ENCODE measurements at regions not wholly inside any gene's neighbourhood (a gene's known extent, or its start where the extent isn't known, plus 50 kb on each side); places are given as distances from the start of the nearest gene placed in this dataset.

DNA sequence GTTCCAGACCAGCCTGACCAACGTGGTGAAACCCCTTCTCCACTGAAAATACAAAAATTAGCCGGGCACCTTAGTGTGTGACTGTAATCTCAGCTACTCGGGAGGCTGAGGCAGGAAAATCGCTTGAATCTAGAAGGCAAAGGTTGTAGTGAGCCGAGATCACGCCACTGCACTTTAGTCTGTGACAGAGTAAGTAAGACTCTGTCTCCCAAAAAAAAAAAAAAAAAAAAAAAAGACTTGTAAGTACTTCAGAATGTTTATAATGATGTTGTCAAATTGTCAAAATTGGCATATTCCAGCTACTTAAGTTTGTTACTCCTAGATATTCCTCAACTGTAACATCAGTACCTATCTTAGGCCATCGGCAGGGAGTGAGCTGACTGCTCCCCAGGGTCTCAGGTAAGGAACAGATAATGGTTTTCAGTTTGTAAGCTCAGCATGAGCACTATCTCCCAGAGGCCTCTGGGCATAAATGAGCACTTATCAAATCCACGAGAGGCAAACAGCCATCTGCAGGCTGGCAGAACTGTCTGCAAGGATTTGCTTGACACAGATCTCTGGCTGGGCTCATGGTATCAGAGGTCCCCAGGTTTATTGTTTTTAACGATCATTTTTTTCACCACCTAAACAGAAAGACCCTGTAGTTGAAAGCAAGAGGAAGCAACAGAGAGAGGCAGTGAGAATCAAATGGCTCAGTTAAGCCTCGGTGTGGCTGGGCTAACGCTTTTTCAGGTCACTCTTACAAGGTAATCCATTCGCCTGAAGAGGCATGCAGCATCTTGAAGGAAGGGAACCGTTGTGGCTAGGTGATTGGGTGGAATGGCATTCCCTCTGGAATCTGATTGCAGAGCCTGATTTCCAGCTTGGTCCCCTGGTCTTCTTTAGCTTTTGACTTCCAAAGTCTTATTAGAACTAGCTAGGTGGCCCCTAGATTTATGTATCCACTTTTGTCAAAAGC, 115.9 kb downstream of the LY86 start:
- Mint-ChIP-seq H3K9me3 (no peaks in the 10 kb centered on the region), H3K27me3 (ENCODE audit: insufficient read depth, low read depth) (peaks cover 8% of the 10 kb centered on the region), H3K4me1 (peaks cover 20% of the 10 kb centered on the region), H3K4me3 (no peak overlapping the region), H3K27ac (no peak overlapping the region), H3K36me3 (no peaks in the 10 kb centered on the region)
- Histone ChIP-seq H3K9me3 (ENCODE audit: low read depth) (no peaks in the 10 kb centered on the region), H3K4me1 (no peaks in the 10 kb centered on the region), H3K27ac (no peak overlapping the region), H2AFZ (replicated peaks) (no peak overlapping the region), H3F3A (ENCODE audit: low read depth) (no peaks in the 10 kb centered on the region), H3K4me3 (no peak overlapping the region), H3K4me2 (no peak overlapping the region), H3K9ac (no peak overlapping the region), H3K79me2 (ENCODE audit: low read depth) (no peaks in the 10 kb centered on the region), H3K27me3 (no peaks in the 10 kb centered on the region), H3K36me3 (no peaks in the 10 kb centered on the region), H4K20me1 (ENCODE audit: low read depth) (no peaks in the 10 kb centered on the region)
- no peak for DNase-seq (ENCODE audit: low spot score)
- TF ChIP-seq, protein P1, sequence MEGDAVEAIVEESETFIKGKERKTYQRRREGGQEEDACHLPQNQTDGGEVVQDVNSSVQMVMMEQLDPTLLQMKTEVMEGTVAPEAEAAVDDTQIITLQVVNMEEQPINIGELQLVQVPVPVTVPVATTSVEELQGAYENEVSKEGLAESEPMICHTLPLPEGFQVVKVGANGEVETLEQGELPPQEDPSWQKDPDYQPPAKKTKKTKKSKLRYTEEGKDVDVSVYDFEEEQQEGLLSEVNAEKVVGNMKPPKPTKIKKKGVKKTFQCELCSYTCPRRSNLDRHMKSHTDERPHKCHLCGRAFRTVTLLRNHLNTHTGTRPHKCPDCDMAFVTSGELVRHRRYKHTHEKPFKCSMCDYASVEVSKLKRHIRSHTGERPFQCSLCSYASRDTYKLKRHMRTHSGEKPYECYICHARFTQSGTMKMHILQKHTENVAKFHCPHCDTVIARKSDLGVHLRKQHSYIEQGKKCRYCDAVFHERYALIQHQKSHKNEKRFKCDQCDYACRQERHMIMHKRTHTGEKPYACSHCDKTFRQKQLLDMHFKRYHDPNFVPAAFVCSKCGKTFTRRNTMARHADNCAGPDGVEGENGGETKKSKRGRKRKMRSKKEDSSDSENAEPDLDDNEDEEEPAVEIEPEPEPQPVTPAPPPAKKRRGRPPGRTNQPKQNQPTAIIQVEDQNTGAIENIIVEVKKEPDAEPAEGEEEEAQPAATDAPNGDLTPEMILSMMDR (IDR thresholded peaks at IDR 0.05): no peak
- TF ChIP-seq EZH2 (IDR thresholded peaks at IDR 0.05): no peak
- no peak for TF ChIP-seq EZH2phosphoT487 (IDR thresholded peaks at IDR 0.05)

GRCh38 chr6:6705061-6705425, 116.5 kb downstream of the LY86 start:
- Histone ChIP-seq H3K9me3 (ENCODE audit: low read depth) (no peaks in the 10 kb centered on the region), H2AFZ (replicated peaks) (no peak overlapping the region), H3K79me2 (ENCODE audit: low read depth) (no peaks in the 10 kb centered on the region), H3K4me1 (no peaks in the 10 kb centered on the region), H3K4me3 (no peak overlapping the region), H3K27ac (no peak overlapping the region), H3K4me2 (no peak overlapping the region), H3K27me3 (no peaks in the 10 kb centered on the region), H4K20me1 (ENCODE audit: low read depth) (no peaks in the 10 kb centered on the region), H3F3A (ENCODE audit: low read depth) (no peaks in the 10 kb centered on the region), H3K36me3 (no peaks in the 10 kb centered on the region), H3K9ac (no peak overlapping the region)
- Mint-ChIP-seq H3K36me3 (no peaks in the 10 kb centered on the region), H3K9me3 (no peaks in the 10 kb centered on the region), H3K4me1 (peaks cover 14% of the 10 kb centered on the region), H3K4me3 (no peak overlapping the region), H3K27me3 (ENCODE audit: insufficient read depth, low read depth) (peaks cover 8% of the 10 kb centered on the region), H3K27ac (no peak overlapping the region)
- no peak for DNase-seq (ENCODE audit: low spot score)
- TF ChIP-seq EZH2 (IDR thresholded peaks at IDR 0.05): no peak
- no peak for TF ChIP-seq EZH2phosphoT487 (IDR thresholded peaks at IDR 0.05)

- Mint-ChIP-seq H3K9me3 (no peaks in the 10 kb centered on the region), H3K27ac (no peak overlapping the region), H3K36me3 (no peaks in the 10 kb centered on the region), H3K4me3 (no peak overlapping the region), H3K27me3 (ENCODE audit: insufficient read depth, low read depth) (peaks cover 8% of the 10 kb centered on the region), H3K4me1 (peaks cover 7% of the 10 kb centered on the region)
- Histone ChIP-seq H3F3A (ENCODE audit: low read depth) (no peaks in the 10 kb centered on the region), H2AFZ (replicated peaks) (no peak overlapping the region), H3K27ac (no peak overlapping the region), H3K79me2 (ENCODE audit: low read depth) (no peaks in the 10 kb centered on the region), H3K9ac (no peak overlapping the region), H3K4me3 (no peak overlapping the region), H3K4me2 (no peak overlapping the region), H3K9me3 (ENCODE audit: low read depth) (no peaks in the 10 kb centered on the region), H4K20me1 (ENCODE audit: low read depth) (no peaks in the 10 kb centered on the region), H3K36me3 (no peaks in the 10 kb centered on the region), H3K27me3 (no peaks in the 10 kb centered on the region), H3K4me1 (no peaks in the 10 kb centered on the region)
- no peak for DNase-seq (ENCODE audit: low spot score)
- no peak for TF ChIP-seq EZH2phosphoT487 (IDR thresholded peaks at IDR 0.05)
- no peak for TF ChIP-seq EZH2 (IDR thresholded peaks at IDR 0.05)
- TF ChIP-seq, protein P1 (IDR thresholded peaks at IDR 0.05): no peak
Observed at GRCh38 chr6:6705915-6706675, 117.6 kb downstream of the LY86 start.

All from neural progenitor cell (in vitro differentiated cells).